Hematopoietic multipotent progenitor cell treated with erythropoietin and hydrocortisone succinate and interleukin-3 and kit ligand, for 17 days (in vitro differentiated cells): ENCODE measurements at regions not wholly inside any gene's neighbourhood (a gene's known extent, or its start where the extent isn't known, plus 50 kb on each side); places are given as distances from the start of the nearest gene placed in this dataset.

Source experiments
- DNase-seq: peaks from one replicate; pipeline ENCODE4 v3.0.0-alpha.2; 2015; ENCODE audit warnings: low spot score

GRCh38 chr16:86196687-86197391 lies 297.9 kb downstream of the IRF8 start:
- DNase-seq: no peak

- DNase-seq: no peak
Observed at GRCh38 chr16:86198206-86199118, 299.5 kb downstream of the IRF8 start.

GRCh38 chr16:86199182-86199581 lies 300.2 kb downstream of the IRF8 start:
- DNase-seq: no peak

- no peak for DNase-seq
Observed at GRCh38 chr16:86199871-86200695, 301.1 kb downstream of the IRF8 start.

GRCh38 chr16:86200722-86201121 lies 301.8 kb downstream of the IRF8 start:
- DNase-seq: no peak

GRCh38 chr16:86201746-86202145 lies 302.8 kb downstream of the IRF8 start:
- no peak for DNase-seq

- DNase-seq: no peak
Observed at GRCh38 chr16:86202267-86202666, 303.3 kb downstream of the IRF8 start.

- no peak for DNase-seq
Observed at GRCh38 chr16:86202760-86203426, 303.9 kb downstream of the IRF8 start.

GRCh38 chr16:86203557-86204275 lies 304.8 kb downstream of the IRF8 start:
- no peak for DNase-seq

GRCh38 chr16:86205521-86206245 lies 304.6 kb upstream of the FOXF1 start:
- no peak for DNase-seq

- DNase-seq: no peak
Observed at GRCh38 chr16:86207350-86207749, 303.0 kb upstream of the FOXF1 start.

GRCh38 chr16:86209202-86209601 lies 301.1 kb upstream of the FOXF1 start:
- DNase-seq: no peak

GRCh38 chr16:86210403-86211193 lies 299.7 kb upstream of the FOXF1 start:
- DNase-seq: no peak

- DNase-seq: no peak
Observed at GRCh38 chr16:86211265-86211664, 299.1 kb upstream of the FOXF1 start.

- no peak for DNase-seq
Observed at GRCh38 chr16:86211800-86212199, 298.5 kb upstream of the FOXF1 start.

GRCh38 chr16:86212706-86213436 lies 297.5 kb upstream of the FOXF1 start:
- DNase-seq: no peak

- DNase-seq: no peak
Observed at GRCh38 chr16:86213437-86214205, 296.7 kb upstream of the FOXF1 start.
